Stimulated activated memory B cell treated with anti-CD40 and anti-IgM and Interleukin-4, amounts not matched to agents 10 μg/mL and 1 μg/mL and 100 μg/mL, for 72 hours (primary cell): ENCODE measurements at regions not wholly inside any gene's neighbourhood (a gene's known extent, or its start where the extent isn't known, plus 50 kb on each side); places are given as distances from the start of the nearest gene placed in this dataset.

Source experiments
- ATAC-seq: fragments of 150-1000 bp; cut with Tn5 transposase; 2 replicates; pipeline ENCODE4 v1.10.0; 2021
- H3K27ac Mint-ChIP-seq: one replicate; pipeline ENCODE4 v1.8.0; 2022; ENCODE audit warnings: mild to moderate bottlenecking, mixed read lengths
- H3K27me3 Mint-ChIP-seq: one replicate; pipeline ENCODE4 v1.8.0; 2022; ENCODE audit warnings: mixed read lengths
- H3K36me3 Mint-ChIP-seq: one replicate; pipeline ENCODE4 v1.8.0; 2022; ENCODE audit warnings: mixed read lengths
- H3K4me1 Mint-ChIP-seq: one replicate; pipeline ENCODE4 v1.8.0; 2022; ENCODE audit warnings: mixed read lengths
- H3K4me3 Mint-ChIP-seq: one replicate; pipeline ENCODE4 v1.8.0; 2022; ENCODE audit warnings: mild to moderate bottlenecking, moderate library complexity, mixed read lengths
- H3K9me3 Mint-ChIP-seq: one replicate; pipeline ENCODE4 v1.8.0; 2022; ENCODE audit warnings: mixed read lengths

- Mint-ChIP-seq H3K27ac (no peak overlapping the region), H3K4me3 (no peak overlapping the region), H3K4me1 (no peaks in the 10 kb centered on the region), H3K9me3 (peaks cover 14% of the 10 kb centered on the region), H3K36me3 (no peaks in the 10 kb centered on the region), H3K27me3 (peaks cover 13% of the 10 kb centered on the region)
- no peak for ATAC-seq
Measured at GRCh38 chr12:125461831-125462230, 396.6 kb downstream of the AACS start.

- Mint-ChIP-seq H3K36me3 (no peaks in the 10 kb centered on the region), H3K9me3 (peaks cover 10% of the 10 kb centered on the region), H3K27me3 (no peaks in the 10 kb centered on the region), H3K27ac (no peak overlapping the region), H3K4me3 (no peak overlapping the region), H3K4me1 (no peaks in the 10 kb centered on the region)
- ATAC-seq, result no peak
Measured at GRCh38 chr12:125463386-125463785, 398.2 kb downstream of the AACS start.

- no peak for ATAC-seq
- Mint-ChIP-seq H3K27ac (no peak overlapping the region), H3K9me3 (no peaks in the 10 kb centered on the region), H3K27me3 (no peaks in the 10 kb centered on the region), H3K36me3 (no peaks in the 10 kb centered on the region), H3K4me3 (no peak overlapping the region), H3K4me1 (no peaks in the 10 kb centered on the region)
Measured at GRCh38 chr12:125467363-125467762, 402.1 kb downstream of the AACS start.

- no peak overlapping the region for H3K4me3 Mint-ChIP-seq
- H3K27me3 Mint-ChIP-seq, result peaks cover 12% of the 10 kb centered on the region
- no peaks in the 10 kb centered on the region for H3K4me1 Mint-ChIP-seq
- ATAC-seq, result no peak
- no peaks in the 10 kb centered on the region for H3K36me3 Mint-ChIP-seq
- H3K27ac Mint-ChIP-seq, result no peak overlapping the region
- no peaks in the 10 kb centered on the region for H3K9me3 Mint-ChIP-seq
Measured at GRCh38 chr12:125469683-125470082, 404.4 kb downstream of the AACS start.

- Mint-ChIP-seq H3K36me3 (no peaks in the 10 kb centered on the region), H3K4me3 (no peak overlapping the region), H3K9me3 (no peaks in the 10 kb centered on the region), H3K27me3 (peaks cover 18% of the 10 kb centered on the region), H3K4me1 (no peaks in the 10 kb centered on the region), H3K27ac (no peak overlapping the region)
- ATAC-seq, result peak; percentile 24
Measured at GRCh38 chr12:125470838-125471783, 405.9 kb downstream of the AACS start.

GRCh38 chr12:125473501-125473900 lies 408.3 kb downstream of the AACS start:
- H3K9me3 Mint-ChIP-seq, result no peaks in the 10 kb centered on the region
- no peaks in the 10 kb centered on the region for H3K36me3 Mint-ChIP-seq
- no peak overlapping the region for H3K27ac Mint-ChIP-seq
- H3K27me3 Mint-ChIP-seq, result peaks cover 28% of the 10 kb centered on the region
- no peaks in the 10 kb centered on the region for H3K4me1 Mint-ChIP-seq
- ATAC-seq, result no peak
- no peak overlapping the region for H3K4me3 Mint-ChIP-seq

- no peak for ATAC-seq
- no peaks in the 10 kb centered on the region for H3K36me3 Mint-ChIP-seq
- no peak overlapping the region for H3K4me3 Mint-ChIP-seq
- H3K4me1 Mint-ChIP-seq, result no peaks in the 10 kb centered on the region
- H3K9me3 Mint-ChIP-seq, result peaks cover 7% of the 10 kb centered on the region
- no peaks in the 10 kb centered on the region for H3K27me3 Mint-ChIP-seq
- H3K27ac Mint-ChIP-seq, result no peak overlapping the region
Measured at GRCh38 chr12:125487336-125487735, 422.1 kb downstream of the AACS start.

- H3K27me3 Mint-ChIP-seq, result no peaks in the 10 kb centered on the region
- H3K9me3 Mint-ChIP-seq, result peaks cover 7% of the 10 kb centered on the region
- H3K36me3 Mint-ChIP-seq, result no peaks in the 10 kb centered on the region
- no peak for ATAC-seq
- no peaks in the 10 kb centered on the region for H3K4me1 Mint-ChIP-seq
- H3K27ac Mint-ChIP-seq, result no peak overlapping the region
- no peak overlapping the region for H3K4me3 Mint-ChIP-seq
Measured at GRCh38 chr12:125491553-125491952, 426.3 kb downstream of the AACS start.

- no peaks in the 10 kb centered on the region for H3K27me3 Mint-ChIP-seq
- H3K4me3 Mint-ChIP-seq, result no peak overlapping the region
- no peaks in the 10 kb centered on the region for H3K4me1 Mint-ChIP-seq
- H3K27ac Mint-ChIP-seq, result no peak overlapping the region
- ATAC-seq, result peak; percentile 39
- H3K36me3 Mint-ChIP-seq, result no peaks in the 10 kb centered on the region
- H3K9me3 Mint-ChIP-seq, result peaks cover 7% of the 10 kb centered on the region
Measured at GRCh38 chr12:125492354-125493270, 427.4 kb downstream of the AACS start.

- Mint-ChIP-seq H3K27ac (no peak overlapping the region), H3K27me3 (no peaks in the 10 kb centered on the region), H3K9me3 (peaks cover 4% of the 10 kb centered on the region), H3K4me1 (no peaks in the 10 kb centered on the region), H3K36me3 (no peaks in the 10 kb centered on the region), H3K4me3 (no peak overlapping the region)
- no peak for ATAC-seq
Measured at GRCh38 chr12:125493704-125494308, 428.6 kb downstream of the AACS start.

- no peaks in the 10 kb centered on the region for H3K36me3 Mint-ChIP-seq
- peak; percentile 5 for ATAC-seq
- no peaks in the 10 kb centered on the region for H3K4me1 Mint-ChIP-seq
- no peaks in the 10 kb centered on the region for H3K27me3 Mint-ChIP-seq
- H3K4me3 Mint-ChIP-seq, result no peak overlapping the region
- peaks cover 4% of the 10 kb centered on the region for H3K9me3 Mint-ChIP-seq
- no peak overlapping the region for H3K27ac Mint-ChIP-seq
Measured at GRCh38 chr12:125503128-125503527, 437.9 kb downstream of the AACS start.

GRCh38 chr12:125509195-125509594 lies 444.0 kb downstream of the AACS start:
- H3K27ac Mint-ChIP-seq, result no peak overlapping the region
- H3K4me3 Mint-ChIP-seq, result no peak overlapping the region
- no peak for ATAC-seq
- H3K36me3 Mint-ChIP-seq, result no peaks in the 10 kb centered on the region
- no peaks in the 10 kb centered on the region for H3K4me1 Mint-ChIP-seq
- peaks cover 7% of the 10 kb centered on the region for H3K9me3 Mint-ChIP-seq
- H3K27me3 Mint-ChIP-seq, result no peaks in the 10 kb centered on the region

- no peak overlapping the region for H3K27ac Mint-ChIP-seq
- H3K4me3 Mint-ChIP-seq, result no peak overlapping the region
- no peaks in the 10 kb centered on the region for H3K27me3 Mint-ChIP-seq
- H3K36me3 Mint-ChIP-seq, result no peaks in the 10 kb centered on the region
- peaks cover 3% of the 10 kb centered on the region for H3K9me3 Mint-ChIP-seq
- no peaks in the 10 kb centered on the region for H3K4me1 Mint-ChIP-seq
- ATAC-seq, result no peak
Measured at GRCh38 chr12:125512541-125513298, 447.5 kb downstream of the AACS start.

- H3K4me3 Mint-ChIP-seq, result no peak overlapping the region
- no peaks in the 10 kb centered on the region for H3K36me3 Mint-ChIP-seq
- no peaks in the 10 kb centered on the region for H3K27me3 Mint-ChIP-seq
- no peaks in the 10 kb centered on the region for H3K4me1 Mint-ChIP-seq
- H3K27ac Mint-ChIP-seq, result no peak overlapping the region
- no peak for ATAC-seq
- H3K9me3 Mint-ChIP-seq, result peaks cover 3% of the 10 kb centered on the region
Measured at GRCh38 chr12:125515887-125516286, 450.7 kb downstream of the AACS start.
